ENCODE measurements at regions not wholly inside any gene's neighbourhood (a gene's known extent, or its start where the extent isn't known, plus 50 kb on each side); places are given as distances from the start of the nearest gene placed in this dataset.

- TF ChIP-seq CTCF (IDR thresholded peaks at IDR 0.05), result no peak
- no peak for TF ChIP-seq POLR2AphosphoS5 (IDR thresholded peaks at IDR 0.05)
- no peak for TF ChIP-seq POLR2A (IDR thresholded peaks at IDR 0.05)
- H3K36me3 ChIP-seq, result no peaks in the 10 kb centered on the region
- no peaks in the 10 kb centered on the region for H3K4me1 ChIP-seq
- no peaks in the 10 kb centered on the region for H3K27me3 ChIP-seq
- no peak overlapping the region for H3K27ac ChIP-seq
- DNase-seq (ENCODE audit: low spot score in 2 of 2), result no peak
- no peak overlapping the region for H3K4me3 ChIP-seq
- no peaks in the 10 kb centered on the region for H3K9me3 ChIP-seq
- intact Hi-C loops (cut with DNase I; ENCODE audit: low total_unique reads), result no loop called here
These were observed 443.1 kb upstream of the FMR1 start for GRCh38 chrX:147468600-147468999.

- no peak overlapping the region for H3K27ac ChIP-seq
- intact Hi-C loops (cut with DNase I; ENCODE audit: low total_unique reads), result no loop called here
- TF ChIP-seq CTCF (IDR thresholded peaks at IDR 0.05) (no peak), POLR2AphosphoS5 (IDR thresholded peaks at IDR 0.05) (no peak), POLR2A (IDR thresholded peaks at IDR 0.05) (no peak)
- H3K27me3 ChIP-seq, result peaks cover 0 to 3% of the 10 kb centered on the region in 2 donors
- H3K9me3 ChIP-seq, result no peaks in the 10 kb centered on the region
- H3K36me3 ChIP-seq, result no peaks in the 10 kb centered on the region
- H3K4me1 ChIP-seq, result no peaks in the 10 kb centered on the region
- DNase-seq (ENCODE audit: low spot score in 2 of 2), result no peak
- H3K4me3 ChIP-seq, result no peak overlapping the region
These were observed 435.7 kb upstream of the FMR1 start for GRCh38 chrX:147476008-147476407.

- Histone ChIP-seq H3K27me3 (peaks cover 0 to 3% of the 10 kb centered on the region in 2 donors), H3K4me1 (no peaks in the 10 kb centered on the region), H3K36me3 (no peaks in the 10 kb centered on the region), H3K9me3 (no peaks in the 10 kb centered on the region), H3K27ac (no peak overlapping the region), H3K4me3 (no peak overlapping the region)
- no peak for DNase-seq (ENCODE audit: low spot score in 2 of 2)
- intact Hi-C loops (cut with DNase I; ENCODE audit: low total_unique reads), result no loop called here
- TF ChIP-seq POLR2AphosphoS5 (IDR thresholded peaks at IDR 0.05) (no peak), POLR2A (IDR thresholded peaks at IDR 0.05) (no peak), CTCF (IDR thresholded peaks at IDR 0.05) (no peak)
These were observed 432.8 kb upstream of the FMR1 start for GRCh38 chrX:147478899-147479298.

GRCh38 chrX:147485207-147485606 lies 426.5 kb upstream of the FMR1 start:
- no peaks in the 10 kb centered on the region for H3K4me1 ChIP-seq
- DNase-seq (ENCODE audit: low spot score in 2 of 2), result no peak
- H3K27ac ChIP-seq, result no peak overlapping the region
- H3K4me3 ChIP-seq, result no peak overlapping the region
- intact Hi-C loops (cut with DNase I; ENCODE audit: low total_unique reads), result no loop called here
- no peak for TF ChIP-seq POLR2A (IDR thresholded peaks at IDR 0.05)
- TF ChIP-seq POLR2AphosphoS5 (IDR thresholded peaks at IDR 0.05), result no peak
- TF ChIP-seq CTCF (IDR thresholded peaks at IDR 0.05), result no peak
- peaks cover 0 to 11% of the 10 kb centered on the region in 2 donors for H3K27me3 ChIP-seq
- H3K9me3 ChIP-seq, result no peaks in the 10 kb centered on the region
- H3K36me3 ChIP-seq, result no peaks in the 10 kb centered on the region

GRCh38 chrX:147494365-147494764 lies 417.4 kb upstream of the FMR1 start:
- no peak for TF ChIP-seq CTCF (IDR thresholded peaks at IDR 0.05)
- no peak for TF ChIP-seq POLR2AphosphoS5 (IDR thresholded peaks at IDR 0.05)
- no peak for TF ChIP-seq POLR2A (IDR thresholded peaks at IDR 0.05)
- no peak overlapping the region for H3K27ac ChIP-seq
- DNase-seq (ENCODE audit: low spot score in 2 of 2), result no peak
- H3K36me3 ChIP-seq, result no peaks in the 10 kb centered on the region
- no peaks in the 10 kb centered on the region for H3K9me3 ChIP-seq
- no peak overlapping the region for H3K4me3 ChIP-seq
- H3K4me1 ChIP-seq, result no peaks in the 10 kb centered on the region
- intact Hi-C loops (cut with DNase I; ENCODE audit: low total_unique reads), result no loop called here
- H3K27me3 ChIP-seq, result peaks cover 0 to 11% of the 10 kb centered on the region in 2 donors

Measured in breast epithelium (tissue), 4 donors.